PFSK-1 (cell line): ENCODE measurements at regions not wholly inside any gene's neighbourhood (a gene's known extent, or its start where the extent isn't known, plus 50 kb on each side); places are given as distances from the start of the nearest gene placed in this dataset.

Experiments used
- FOXP2 ChIP-seq: optimal IDR thresholded peaks from 2 replicates; pipeline ENCODE3; 2011; ENCODE audit warnings: borderline replicate concordance, control low read depth, inconsistent platforms; ENCODE audit not compliant: insufficient read depth; ENCODE audit errors: extremely low read length, extremely low read depth
- POLR2AphosphoS5 ChIP-seq: IDR thresholded peaks from 2 replicates; pipeline ENCODE4 v1.6.1; 2012; ENCODE audit warnings: low read depth, mild to moderate bottlenecking, control low read depth, low read length, moderate library complexity
- REST ChIP-seq, 2 experiments: IDR thresholded peaks; 2 replicates each; pipeline versions ENCODE4 v1.6.1 to v1.8.0; 2011 to 2012; ENCODE audit warnings: low read depth in 2 of 2, low read length in 2 of 2, control low read depth in 1 of 2, inconsistent platforms in 1 of 2, mild to moderate bottlenecking in 1 of 2, moderate library complexity in 1 of 2; ENCODE audit not compliant: insufficient read depth in 1 of 2
- SIN3A ChIP-seq: IDR thresholded peaks from 2 replicates; pipeline ENCODE4 v1.6.1; 2012; ENCODE audit warnings: mild to moderate bottlenecking, low read length, moderate library complexity, borderline replicate concordance; ENCODE audit not compliant: insufficient read depth
- TAF1 ChIP-seq: IDR thresholded peaks from 2 replicates; pipeline ENCODE4 v1.6.1; 2012; ENCODE audit warnings: low read length, control low read depth, borderline replicate concordance; ENCODE audit not compliant: insufficient read depth

DNA sequence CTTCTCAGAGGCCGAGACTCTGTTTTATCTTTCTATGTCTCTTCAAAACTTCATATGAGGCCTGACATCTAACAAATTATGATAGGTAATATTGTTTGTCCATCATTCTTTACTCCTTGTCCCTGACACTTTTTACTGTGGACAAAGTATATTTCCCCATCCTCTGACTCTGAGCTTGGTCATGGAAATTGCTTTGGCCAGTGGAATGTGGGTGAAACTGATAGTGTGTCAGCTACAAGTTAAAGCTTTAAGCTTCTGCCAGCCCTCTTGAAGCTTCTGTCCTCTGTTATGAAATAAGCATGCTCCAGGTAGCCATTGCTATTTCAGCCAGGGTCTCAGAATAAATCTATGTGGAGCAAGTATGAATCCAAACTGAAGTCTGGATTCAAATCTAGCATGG is 604.6 kb downstream of the BCOR start:
- no peak for TF ChIP-seq SIN3A
- TF ChIP-seq POLR2AphosphoS5 = no peak
- no peak for TF ChIP-seq REST (IDR thresholded peaks at IDR 0.05; ENCODE audit: insufficient read depth in 1 of 2, low read depth in 2 of 2, low read length in 2 of 2)
- no peak for TF ChIP-seq TAF1
- TF ChIP-seq FOXP2 = no peak

GRCh38 chrX:39497702-39498265 is 600.0 kb downstream of the BCOR start:
- TF ChIP-seq FOXP2 (no peak), SIN3A (no peak), TAF1 (no peak), REST (IDR thresholded peaks at IDR 0.05; ENCODE audit: insufficient read depth in 1 of 2, low read depth in 2 of 2, low read length in 2 of 2) (no peak), POLR2AphosphoS5 (no peak)

GRCh38 chrX:39499996-39500395 is 597.8 kb downstream of the BCOR start:
- TF ChIP-seq SIN3A (no peak), REST (IDR thresholded peaks at IDR 0.05; ENCODE audit: insufficient read depth in 1 of 2, low read depth in 2 of 2, low read length in 2 of 2) (no peak), POLR2AphosphoS5 (no peak), FOXP2 (no peak), TAF1 (no peak)

DNA sequence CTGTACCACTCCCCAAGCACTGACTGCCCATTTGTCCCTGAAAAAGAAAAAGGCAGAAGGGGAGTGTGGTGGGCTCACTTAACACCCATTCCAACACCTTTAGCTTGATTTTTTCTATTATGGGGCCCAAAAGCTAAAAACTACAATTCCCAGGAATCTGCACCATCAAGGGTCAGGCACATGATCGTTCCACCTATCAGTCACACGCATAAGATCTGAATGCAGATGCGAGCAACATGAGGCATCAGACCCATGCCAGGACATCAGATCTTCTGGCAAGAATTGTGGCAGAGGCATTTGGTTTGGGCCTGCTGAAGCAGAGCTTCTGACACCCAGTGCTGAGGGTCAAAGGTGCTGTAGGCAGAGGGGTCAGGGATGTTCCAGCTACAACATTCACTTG is 595.9 kb downstream of the BCOR start:
- TF ChIP-seq SIN3A = no peak
- TF ChIP-seq FOXP2 = no peak

DNA sequence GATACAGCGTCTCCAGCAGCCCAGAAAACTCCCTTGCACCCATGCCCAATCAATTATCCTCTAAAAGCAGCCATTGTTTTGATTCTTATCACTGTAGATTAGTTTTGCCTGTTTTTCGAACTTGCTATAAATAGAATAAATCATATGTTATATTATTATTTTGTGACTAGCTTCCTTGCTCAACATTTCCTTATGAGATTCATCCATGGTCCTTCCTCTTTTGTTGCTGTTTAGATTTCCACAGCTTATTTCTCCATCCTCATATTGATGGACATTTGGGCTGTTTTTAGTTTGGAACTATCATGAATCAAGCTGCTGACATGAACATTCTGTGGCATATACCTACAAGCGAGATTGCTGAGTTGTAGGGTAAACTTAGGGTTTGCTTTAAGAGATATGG is 595.3 kb downstream of the BCOR start:
- TF ChIP-seq TAF1 (no peak), SIN3A (no peak), POLR2AphosphoS5 (no peak), REST (IDR thresholded peaks at IDR 0.05; ENCODE audit: insufficient read depth in 1 of 2, low read depth in 2 of 2, low read length in 2 of 2) (no peak), FOXP2 (no peak)
